NOMO-1 treated with dmso at 0.1 percent for 144 hours (cell line): ENCODE measurements at regions not wholly inside any gene's neighbourhood (a gene's known extent, or its start where the extent isn't known, plus 50 kb on each side); places are given as distances from the start of the nearest gene placed in this dataset.

ENCODE experiments used
- DNase-seq: peaks from one replicate; lab custom pipeline; 2025; ENCODE audit not compliant: unreplicated experiment; lab: John Stamatoyannopoulos, UW

DNA sequence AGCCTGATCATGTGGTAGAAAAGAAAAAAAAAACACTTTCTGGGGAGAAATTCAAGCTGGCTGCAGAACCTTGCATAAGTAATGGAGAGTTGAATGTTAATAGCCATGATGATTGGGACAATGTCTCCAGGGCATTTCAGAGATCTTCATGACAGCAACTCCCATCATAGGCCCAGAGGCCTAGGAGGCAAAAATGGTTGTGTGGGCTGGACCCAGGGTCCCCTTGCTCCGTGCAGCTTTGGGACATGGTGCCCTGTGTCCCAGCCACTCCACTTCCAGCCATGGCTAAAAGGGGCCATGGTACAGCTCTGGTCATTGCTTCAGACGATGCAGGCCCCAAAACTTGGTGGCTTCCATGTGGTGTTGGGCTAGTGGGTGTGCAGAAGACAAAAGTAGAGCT is 1170.9 kb downstream of the C4orf33 start:
- DNase-seq: no peak

- DNase-seq: no peak
Observed at GRCh38 chr4:130288576-130288975, 1192.6 kb downstream of the C4orf33 start.

DNA sequence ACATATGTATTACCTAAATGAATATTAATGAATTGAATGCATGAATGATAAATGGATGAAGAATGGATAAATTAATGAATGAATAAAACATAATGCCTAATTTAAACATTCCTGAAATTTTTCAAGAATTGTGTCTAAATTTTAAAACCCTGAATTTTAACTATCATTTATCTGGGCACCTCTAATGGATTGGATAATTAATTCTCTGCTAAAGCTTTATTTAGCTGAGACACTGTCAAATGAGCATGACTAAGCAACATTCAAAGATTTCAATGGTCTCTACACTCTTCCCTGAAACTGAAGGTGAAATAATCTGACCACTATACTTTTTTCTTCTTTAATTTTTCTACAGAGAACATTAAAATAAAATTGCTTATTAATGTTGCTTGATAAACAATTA is 1197.7 kb downstream of the C4orf33 start:
- no peak for DNase-seq

- no peak for DNase-seq
Observed at GRCh38 chr4:130296448-130296847, 1200.5 kb downstream of the C4orf33 start.

GRCh38 chr4:130306566-130306965 is 1210.6 kb downstream of the C4orf33 start:
- DNase-seq: no peak

- DNase-seq: no peak
Observed at GRCh38 chr4:130309221-130309620, 1213.3 kb downstream of the C4orf33 start.

DNA sequence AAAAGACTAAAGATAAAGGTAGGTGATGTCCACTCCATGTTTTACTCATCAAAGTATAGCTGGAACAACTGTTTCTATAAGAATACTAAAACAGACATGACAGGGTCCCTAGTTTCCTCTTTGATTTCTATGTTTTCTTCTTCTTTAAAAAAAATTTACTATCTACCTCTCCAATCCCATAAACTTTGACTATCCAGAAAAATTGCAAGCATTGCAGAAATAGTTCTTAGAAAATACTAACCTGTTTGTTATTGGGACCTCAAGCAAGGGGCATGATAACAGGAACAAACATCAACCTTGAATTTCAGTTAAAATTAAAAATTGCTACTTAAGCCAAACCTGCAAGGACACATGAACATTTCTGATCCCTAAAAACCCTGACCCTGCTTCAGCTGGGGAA is 1226.5 kb downstream of the C4orf33 start:
- no peak for DNase-seq

- DNase-seq: no peak
Observed at GRCh38 chr4:130329036-130329435, 1233.1 kb downstream of the C4orf33 start.

GRCh38 chr4:130333241-130333759 is 1237.3 kb downstream of the C4orf33 start:
- DNase-seq: no peak

- no peak for DNase-seq
Observed at GRCh38 chr4:130335417-130336194, 1239.7 kb downstream of the C4orf33 start.

DNA sequence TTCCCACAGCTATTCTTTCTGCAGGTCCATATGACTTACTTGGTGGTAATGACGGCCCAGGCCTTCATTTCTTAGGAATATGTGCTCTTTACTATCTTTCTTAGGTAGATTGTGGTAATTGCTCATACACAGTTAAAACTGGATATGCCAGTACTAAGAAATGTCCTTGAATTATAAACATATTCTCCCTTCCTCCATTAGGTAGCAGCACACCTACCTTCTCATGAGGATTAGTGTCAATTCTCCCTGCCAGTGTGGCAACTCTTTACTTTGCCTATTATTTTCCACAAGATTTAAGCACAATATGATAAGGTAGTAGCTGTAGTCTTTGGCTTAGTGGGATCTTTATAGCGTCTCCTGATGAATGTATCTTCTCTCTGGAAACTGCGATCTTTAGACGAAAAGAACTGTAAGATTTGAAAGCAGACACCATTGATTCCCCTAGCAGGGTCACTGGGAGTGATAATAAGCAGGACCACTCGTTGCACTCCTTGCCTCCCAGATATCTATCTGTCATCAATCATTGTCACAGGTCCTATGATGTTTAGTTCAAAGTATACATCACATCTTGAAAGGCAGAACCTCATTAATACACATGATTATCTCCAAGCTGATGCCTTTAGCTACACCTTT is 1240.7 kb downstream of the C4orf33 start:
- no peak for DNase-seq

GRCh38 chr4:130338851-130339250 is 1242.9 kb downstream of the C4orf33 start:
- DNase-seq: no peak

GRCh38 chr4:130349745-130350144 is 1253.8 kb downstream of the C4orf33 start:
- DNase-seq: no peak

GRCh38 chr4:130356873-130357272 is 1260.9 kb downstream of the C4orf33 start:
- no peak for DNase-seq

GRCh38 chr4:130359542-130359941 is 1263.6 kb downstream of the C4orf33 start:
- no peak for DNase-seq

- DNase-seq: no peak
Observed at GRCh38 chr4:130361616-130362015, 1265.7 kb downstream of the C4orf33 start.

GRCh38 chr4:130368668-130369067 is 1272.7 kb downstream of the C4orf33 start:
- DNase-seq: no peak

GRCh38 chr4:130393231-130393630 is 1297.3 kb downstream of the C4orf33 start:
- DNase-seq: no peak

GRCh38 chr4:130393642-130394041 is 1297.7 kb downstream of the C4orf33 start:
- no peak for DNase-seq

GRCh38 chr4:130395871-130396270 is 1299.9 kb downstream of the C4orf33 start:
- no peak for DNase-seq

GRCh38 chr4:130403221-130403620 is 1307.3 kb downstream of the C4orf33 start:
- DNase-seq: no peak

- DNase-seq: no peak
Observed at GRCh38 chr4:130416228-130416627, 1320.3 kb downstream of the C4orf33 start.
